ENCODE measurements at regions not wholly inside any gene's neighbourhood (a gene's known extent, or its start where the extent isn't known, plus 50 kb on each side); places are given as distances from the start of the nearest gene placed in this dataset.

GRCh38 chr15:47929138-47929803, 191.5 kb upstream of the SLC24A5 start:
- TF ChIP-seq EZH2 (IDR thresholded peaks at IDR 0.05) (no peak), POLR2AphosphoS5 (IDR thresholded peaks at IDR 0.05; ENCODE audit: borderline replicate concordance, low read depth, low read length) (no peak), FOXP2 (optimal IDR thresholded peaks at IDR 0.05; ENCODE audit: control extremely low read depth, extremely low read length, insufficient read depth) (no peak)
